NCI-H2227 (cell line): ENCODE measurements at regions not wholly inside any gene's neighbourhood (a gene's known extent, or its start where the extent isn't known, plus 50 kb on each side); places are given as distances from the start of the nearest gene placed in this dataset.
A peak's percentile ranks its signal among the peaks of the same experiment; 100 is the strongest.
"Not testable (repeated sequence)": the region's sequence is repeated elsewhere in the genome, so short reads cannot be mapped to it uniquely, and the experiment has no call there.

ENCODE experiments used
- DNase-seq: peaks from one replicate; lab custom pipeline; 2025; ENCODE audit not compliant: unreplicated experiment; lab: John Stamatoyannopoulos, UW

- no peak for DNase-seq
Measured at GRCh38 chr11:129637473-129637872, 178.2 kb upstream of the TMEM45B start.

DNA sequence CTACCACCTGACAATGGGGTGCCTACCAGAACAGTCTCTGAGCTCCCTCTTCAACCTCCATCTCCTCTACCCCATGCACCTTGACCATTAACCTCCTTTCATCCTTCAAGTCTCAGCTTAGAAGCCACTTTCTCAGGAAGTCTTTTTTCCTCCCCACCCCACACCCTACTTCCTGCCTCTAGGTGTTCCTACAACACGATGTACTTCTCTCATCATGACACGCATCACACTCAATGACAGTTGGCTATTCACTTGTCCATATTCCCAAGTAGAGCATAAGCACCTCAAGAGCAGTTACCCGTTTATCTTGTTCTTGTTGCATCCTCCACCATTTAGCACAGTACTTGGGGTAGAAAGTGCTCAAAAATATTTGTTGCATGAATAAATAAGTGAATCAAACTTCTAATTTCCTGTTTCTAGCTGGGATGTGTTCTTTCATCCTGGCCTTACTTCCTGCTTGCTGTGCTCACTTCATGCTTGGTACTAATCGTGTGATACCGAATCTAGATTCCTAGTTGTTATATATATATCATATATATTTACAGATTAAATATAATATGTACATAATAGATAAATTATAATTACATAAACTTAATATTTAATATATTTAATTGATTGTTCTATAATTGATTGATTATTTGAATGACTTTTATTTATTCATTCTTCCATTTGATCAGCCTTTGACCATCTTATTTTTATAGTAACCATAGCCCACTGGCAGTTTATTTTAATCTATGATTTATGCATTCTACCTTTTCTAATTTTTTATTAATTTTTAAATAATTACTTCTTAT, 177.5 kb upstream of the TMEM45B start:
- no peak for DNase-seq

GRCh38 chr11:129639300-129639699, 176.3 kb upstream of the TMEM45B start:
- no peak for DNase-seq

DNA sequence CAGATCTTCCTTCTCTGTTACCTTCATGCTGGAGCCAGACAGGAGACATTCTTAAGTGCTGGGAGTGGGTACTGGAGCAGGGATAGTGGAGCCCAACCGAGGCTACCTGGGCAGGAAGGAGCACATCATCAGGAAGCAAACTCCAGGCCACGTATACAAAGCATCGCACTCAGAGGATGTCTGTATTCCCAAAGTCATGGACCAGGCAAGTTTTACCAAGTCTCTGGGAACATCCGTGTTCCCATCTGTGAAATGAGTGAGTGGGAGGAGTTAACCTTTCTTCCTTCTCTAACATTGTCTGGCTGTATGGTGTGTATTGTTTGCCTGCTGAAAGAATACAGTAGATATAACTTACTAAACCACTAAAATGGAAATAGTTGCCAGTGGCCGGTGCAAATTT, 175.0 kb upstream of the TMEM45B start:
- DNase-seq = no peak

- no peak for DNase-seq
Measured at GRCh38 chr11:129643031-129643721, 172.5 kb upstream of the TMEM45B start.

DNA sequence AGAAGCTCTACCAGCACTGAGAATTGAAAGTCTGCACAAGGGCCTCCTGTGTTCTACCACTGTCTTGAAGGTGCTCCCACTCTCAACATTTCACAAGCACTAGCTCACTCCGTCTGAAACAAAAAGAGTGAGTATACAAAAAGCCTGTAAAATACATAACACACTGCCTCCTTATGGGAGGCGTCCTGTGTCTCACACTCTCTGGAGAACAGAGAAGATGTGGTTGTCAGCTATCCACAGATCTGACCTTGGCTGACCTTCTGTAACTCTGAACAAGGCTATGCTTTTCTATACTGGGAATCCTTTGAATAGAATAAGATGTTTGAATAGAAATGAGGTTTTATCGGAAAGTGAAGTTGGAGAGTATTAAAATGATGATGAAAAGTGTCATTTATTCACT, 171.3 kb upstream of the TMEM45B start:
- DNase-seq = no peak

GRCh38 chr11:129645943-129646342, 169.7 kb upstream of the TMEM45B start:
- DNase-seq = no peak

DNA sequence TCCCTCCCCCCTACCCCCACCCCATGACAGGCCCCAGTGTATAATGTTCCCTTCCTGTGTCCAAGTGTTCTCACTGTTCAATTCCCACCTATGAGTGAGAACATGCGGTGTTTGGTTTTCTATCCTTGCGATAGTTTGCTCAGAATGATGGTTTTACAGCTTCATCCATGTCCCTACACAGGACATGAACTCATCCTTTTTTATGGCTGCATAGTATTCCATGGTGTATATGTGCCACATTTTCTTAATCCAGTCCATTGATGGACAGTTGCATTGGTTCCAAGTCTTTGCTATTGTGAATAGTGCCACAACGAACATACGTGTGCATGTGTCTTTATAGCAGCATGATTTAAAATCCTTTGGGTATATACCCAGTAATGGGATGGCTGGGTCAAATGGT, 165.6 kb upstream of the TMEM45B start:
- DNase-seq = not testable (repeated sequence)

DNA sequence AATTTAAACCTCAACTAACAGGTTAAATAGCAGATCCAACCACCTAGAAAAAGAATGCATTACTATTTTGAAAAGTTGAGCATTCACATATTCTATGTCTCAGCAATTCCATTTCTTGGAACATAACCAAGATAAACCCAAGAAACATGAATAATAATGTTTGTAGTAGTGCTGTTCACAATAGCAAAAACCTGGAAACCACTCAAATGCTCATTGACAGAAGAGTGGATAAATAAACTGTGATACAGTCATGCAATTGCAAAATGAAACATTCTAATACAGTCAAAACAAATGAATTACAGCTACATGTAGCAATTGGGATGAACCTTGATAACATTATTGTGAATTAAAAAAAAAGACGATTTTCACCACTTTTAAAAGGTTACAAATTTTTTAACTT, 162.8 kb upstream of the TMEM45B start:
- DNase-seq = no peak

GRCh38 chr11:129655247-129655832, 160.3 kb upstream of the TMEM45B start:
- DNase-seq = no peak

DNA sequence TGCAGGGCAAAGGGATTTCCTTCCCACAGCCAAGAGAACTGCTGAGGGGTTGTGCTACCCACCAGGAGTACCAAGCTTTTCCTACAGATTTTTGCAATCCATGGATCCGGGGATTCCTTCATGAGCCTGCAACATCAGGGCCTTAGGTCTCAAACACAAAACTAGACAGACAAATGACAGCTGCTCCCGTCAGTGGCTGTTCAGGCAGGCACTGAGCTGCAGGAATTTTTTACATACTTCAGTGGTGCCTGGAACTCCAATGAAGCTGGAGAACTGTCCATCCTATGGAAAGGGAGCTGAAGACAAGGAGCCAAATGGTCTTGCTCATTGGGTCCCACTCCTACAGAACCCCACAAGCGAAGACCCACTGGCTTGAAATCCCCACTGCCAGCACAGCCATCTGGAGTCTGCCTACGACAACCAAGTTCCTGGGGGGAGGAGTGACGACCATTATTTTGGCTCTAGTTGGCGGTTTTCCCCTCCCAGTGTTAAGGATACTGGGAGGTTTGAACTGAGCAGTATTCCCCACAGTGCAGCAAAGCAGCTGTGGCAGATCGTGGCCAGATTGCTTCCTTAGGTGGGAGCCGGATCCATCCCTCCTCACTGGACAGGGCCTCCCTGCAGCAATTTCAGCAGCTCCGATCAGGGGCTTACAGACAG, 157.7 kb upstream of the TMEM45B start:
- DNase-seq = no peak

DNA sequence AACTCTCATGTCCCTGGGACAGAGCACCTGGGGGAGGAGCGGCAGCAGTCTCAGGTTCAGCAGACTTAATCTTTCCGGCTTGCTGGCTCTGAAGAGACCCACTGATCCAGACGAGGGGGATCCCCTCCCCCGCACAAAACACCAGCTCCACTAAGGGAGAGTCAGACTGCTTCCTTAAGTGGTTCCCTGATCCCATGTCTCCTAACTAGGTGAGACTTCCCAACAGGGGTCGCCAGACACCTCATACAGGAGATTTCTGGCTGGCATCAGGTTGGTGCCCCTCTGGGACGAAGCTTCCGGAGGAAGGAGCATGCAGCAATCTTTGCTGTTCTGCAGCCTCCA, 157.2 kb upstream of the TMEM45B start:
- no peak for DNase-seq

GRCh38 chr11:129680907-129681306, 134.7 kb upstream of the TMEM45B start:
- DNase-seq = no peak

GRCh38 chr11:129681344-129682114, 134.1 kb upstream of the TMEM45B start:
- DNase-seq = no peak

DNA sequence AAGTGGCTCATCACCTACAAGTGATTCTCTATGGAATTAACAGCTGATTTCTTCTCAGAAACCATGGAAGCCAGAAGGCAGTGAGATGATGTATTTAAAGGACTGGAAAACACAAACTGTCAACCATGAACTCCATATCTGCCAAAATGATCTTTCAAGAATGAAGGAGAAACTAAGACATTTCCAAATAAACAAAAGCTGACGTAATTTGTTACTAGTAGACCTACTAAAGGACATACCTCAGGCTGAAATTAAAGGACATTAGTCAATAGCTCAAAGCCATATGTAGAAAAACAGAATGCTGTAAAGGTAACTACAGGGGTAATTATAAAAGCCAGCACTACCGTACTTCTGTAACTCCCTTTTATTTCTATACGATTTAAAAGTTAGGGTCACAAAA, 129.4 kb upstream of the TMEM45B start:
- no peak for DNase-seq

GRCh38 chr11:129691142-129691541, 124.5 kb upstream of the TMEM45B start:
- DNase-seq = no peak

- DNase-seq = no peak
Measured at GRCh38 chr11:129694538-129694937, 121.1 kb upstream of the TMEM45B start.

GRCh38 chr11:129694966-129695365, 120.7 kb upstream of the TMEM45B start:
- no peak for DNase-seq

DNA sequence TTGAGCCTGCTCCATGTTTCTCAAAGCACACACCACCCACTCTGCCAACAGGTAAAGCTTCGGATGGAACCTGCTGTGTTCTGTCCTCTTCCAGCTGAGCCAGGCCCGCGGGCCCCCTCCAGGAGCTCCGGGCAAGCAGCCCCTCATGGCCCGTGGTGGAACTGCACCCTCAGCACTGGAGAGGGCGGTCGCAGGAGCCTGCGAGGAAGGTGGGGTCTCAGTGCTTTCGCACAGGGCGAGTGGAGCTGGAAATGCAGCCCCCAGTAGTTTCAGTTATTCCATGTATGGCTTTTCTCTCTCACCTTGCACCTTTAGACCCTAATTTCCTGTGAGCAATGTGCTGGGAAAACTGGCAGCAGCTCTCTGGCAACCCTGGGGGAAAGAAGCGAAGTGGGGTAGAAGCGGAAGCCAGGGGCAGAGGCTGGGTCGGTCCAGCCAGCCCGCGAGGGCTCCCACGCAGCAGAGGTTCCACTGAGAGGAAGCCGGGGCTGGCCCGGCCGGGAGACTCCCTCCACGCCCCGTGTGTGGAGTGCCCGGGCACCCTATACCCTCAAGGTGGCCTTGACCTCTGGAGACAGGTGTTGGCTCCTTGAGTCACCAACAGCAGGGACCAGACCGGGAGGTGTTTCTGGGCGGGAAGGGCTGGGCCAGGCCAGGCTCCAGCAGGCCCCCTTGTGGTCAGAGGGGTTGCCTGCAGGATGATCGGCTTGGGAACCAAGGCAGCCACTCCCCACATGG, 119.9 kb upstream of the TMEM45B start:
- DNase-seq = peak; percentile 54

GRCh38 chr11:129696309-129696989, 119.2 kb upstream of the TMEM45B start:
- DNase-seq = no peak
